PC-9 (cell line): ENCODE measurements at regions not wholly inside any gene's neighbourhood (a gene's known extent, or its start where the extent isn't known, plus 50 kb on each side); places are given as distances from the start of the nearest gene placed in this dataset.

Experiments used
- CTCF ChIP-seq: fragments of 200-600 bp; sonication (generic); conservative IDR thresholded peaks from 2 replicates; pipeline ENCODE4 v1.6.1; 2017; ENCODE audit warnings: mixed run types, antibody characterized with exemption, mild to moderate bottlenecking, moderate library complexity
- EZH2 ChIP-seq: fragments of 200-600 bp; sonication (generic); IDR thresholded peaks from 2 replicates; pipeline ENCODE4 v1.8.0; 2017; ENCODE audit warnings: antibody characterized with exemption, low read depth

GRCh38 chr2:104741860-104742259 lies 112.1 kb upstream of the POU3F3 start:
- TF ChIP-seq CTCF: no peak
- TF ChIP-seq EZH2: no peak
